ENCODE measurements at regions not wholly inside any gene's neighbourhood (a gene's known extent, or its start where the extent isn't known, plus 50 kb on each side); places are given as distances from the start of the nearest gene placed in this dataset.

GRCh38 chr2:200044453-200044852, 89.1 kb downstream of the MAIP1 start:
- Histone ChIP-seq H3K4me3 (no peak overlapping the region), H3K27ac (no peak overlapping the region), H3K27me3 (no peaks in the 10 kb centered on the region), H3K36me3 (no peaks in the 10 kb centered on the region), H3K4me1 (no peaks in the 10 kb centered on the region), H3K9me3 (peaks cover 0 to 16% (median 0%) of the 10 kb centered on the region in 4 donors)
- TF ChIP-seq POLR2A (IDR thresholded peaks at IDR 0.05) (no peak), EP300 (IDR thresholded peaks at IDR 0.05) (no peak)
- TF ChIP-seq, protein P1, sequence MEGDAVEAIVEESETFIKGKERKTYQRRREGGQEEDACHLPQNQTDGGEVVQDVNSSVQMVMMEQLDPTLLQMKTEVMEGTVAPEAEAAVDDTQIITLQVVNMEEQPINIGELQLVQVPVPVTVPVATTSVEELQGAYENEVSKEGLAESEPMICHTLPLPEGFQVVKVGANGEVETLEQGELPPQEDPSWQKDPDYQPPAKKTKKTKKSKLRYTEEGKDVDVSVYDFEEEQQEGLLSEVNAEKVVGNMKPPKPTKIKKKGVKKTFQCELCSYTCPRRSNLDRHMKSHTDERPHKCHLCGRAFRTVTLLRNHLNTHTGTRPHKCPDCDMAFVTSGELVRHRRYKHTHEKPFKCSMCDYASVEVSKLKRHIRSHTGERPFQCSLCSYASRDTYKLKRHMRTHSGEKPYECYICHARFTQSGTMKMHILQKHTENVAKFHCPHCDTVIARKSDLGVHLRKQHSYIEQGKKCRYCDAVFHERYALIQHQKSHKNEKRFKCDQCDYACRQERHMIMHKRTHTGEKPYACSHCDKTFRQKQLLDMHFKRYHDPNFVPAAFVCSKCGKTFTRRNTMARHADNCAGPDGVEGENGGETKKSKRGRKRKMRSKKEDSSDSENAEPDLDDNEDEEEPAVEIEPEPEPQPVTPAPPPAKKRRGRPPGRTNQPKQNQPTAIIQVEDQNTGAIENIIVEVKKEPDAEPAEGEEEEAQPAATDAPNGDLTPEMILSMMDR (IDR thresholded peaks at IDR 0.05): no peak
- DNase-seq (ENCODE audit: low spot score in 2 of 2): no peak
- WGBS, 2 donors: 93 to 95% methylated on average over 2 of the region's 2 CpGs

DNA sequence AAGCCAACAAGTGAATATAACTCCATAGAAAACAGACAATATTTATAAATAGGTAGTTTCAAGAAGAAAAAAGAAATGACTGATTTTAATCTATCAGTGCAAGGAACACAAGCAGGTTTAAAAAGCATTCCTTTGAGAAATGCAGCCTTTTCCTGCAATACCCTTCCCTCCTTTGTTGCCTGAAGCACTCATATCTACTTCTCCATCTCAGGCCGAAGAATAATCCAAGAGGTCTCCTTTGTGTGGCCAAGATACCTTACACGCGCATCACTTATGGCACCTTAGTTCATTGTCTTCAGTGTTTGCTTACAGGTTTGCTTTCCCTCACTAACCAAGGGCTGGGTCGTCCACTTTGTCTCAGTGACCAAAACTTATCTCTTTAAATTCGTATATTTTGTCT, 93.0 kb downstream of the MAIP1 start:
- H3K9me3 ChIP-seq: peaks cover 0 to 16% (median 0%) of the 10 kb centered on the region in 4 donors
- 87 to 89% methylated on average over 5 of the region's 5 CpGs for WGBS, 2 donors
- no peak overlapping the region for H3K27ac ChIP-seq
- H3K27me3 ChIP-seq: no peaks in the 10 kb centered on the region
- TF ChIP-seq POLR2A (IDR thresholded peaks at IDR 0.05): no peak
- TF ChIP-seq, protein P1 (IDR thresholded peaks at IDR 0.05): no peak
- no peak for TF ChIP-seq EP300 (IDR thresholded peaks at IDR 0.05)
- H3K4me3 ChIP-seq: no peak overlapping the region
- H3K36me3 ChIP-seq: no peaks in the 10 kb centered on the region
- H3K4me1 ChIP-seq: no peaks in the 10 kb centered on the region
- DNase-seq (ENCODE audit: low spot score in 2 of 2): no peak

DNA sequence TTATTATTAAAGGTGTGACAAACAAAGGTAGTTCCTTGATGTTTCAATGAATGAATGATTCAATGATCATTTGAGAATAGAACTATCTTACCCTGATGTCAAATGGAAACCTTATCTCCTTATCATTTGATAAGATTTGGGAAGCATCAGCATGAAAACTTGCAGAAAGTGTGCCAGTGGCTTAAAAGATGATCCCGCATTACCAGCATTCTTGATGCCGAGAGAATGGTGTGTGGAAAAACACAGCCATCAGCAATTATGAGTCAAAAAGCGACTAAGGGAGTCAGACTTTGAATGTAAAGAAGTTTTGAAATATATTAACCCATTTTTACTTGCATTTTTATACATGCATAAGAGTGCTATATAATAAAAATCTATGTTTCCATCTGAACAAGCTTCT, 93.7 kb downstream of the MAIP1 start:
- TF ChIP-seq, protein P1 (IDR thresholded peaks at IDR 0.05): no peak
- TF ChIP-seq POLR2A (IDR thresholded peaks at IDR 0.05) (no peak), EP300 (IDR thresholded peaks at IDR 0.05) (no peak)
- DNase-seq (ENCODE audit: low spot score in 2 of 2): no peak
- H3K36me3 ChIP-seq: no peaks in the 10 kb centered on the region
- H3K27me3 ChIP-seq: no peaks in the 10 kb centered on the region
- H3K4me1 ChIP-seq: no peaks in the 10 kb centered on the region
- H3K4me3 ChIP-seq: no peak overlapping the region
- WGBS, 2 donors: 77% methylated on average over 3 of the region's 3 CpGs
- no peak overlapping the region for H3K27ac ChIP-seq
- peaks cover 0 to 16% (median 0%) of the 10 kb centered on the region in 4 donors for H3K9me3 ChIP-seq

DNA sequence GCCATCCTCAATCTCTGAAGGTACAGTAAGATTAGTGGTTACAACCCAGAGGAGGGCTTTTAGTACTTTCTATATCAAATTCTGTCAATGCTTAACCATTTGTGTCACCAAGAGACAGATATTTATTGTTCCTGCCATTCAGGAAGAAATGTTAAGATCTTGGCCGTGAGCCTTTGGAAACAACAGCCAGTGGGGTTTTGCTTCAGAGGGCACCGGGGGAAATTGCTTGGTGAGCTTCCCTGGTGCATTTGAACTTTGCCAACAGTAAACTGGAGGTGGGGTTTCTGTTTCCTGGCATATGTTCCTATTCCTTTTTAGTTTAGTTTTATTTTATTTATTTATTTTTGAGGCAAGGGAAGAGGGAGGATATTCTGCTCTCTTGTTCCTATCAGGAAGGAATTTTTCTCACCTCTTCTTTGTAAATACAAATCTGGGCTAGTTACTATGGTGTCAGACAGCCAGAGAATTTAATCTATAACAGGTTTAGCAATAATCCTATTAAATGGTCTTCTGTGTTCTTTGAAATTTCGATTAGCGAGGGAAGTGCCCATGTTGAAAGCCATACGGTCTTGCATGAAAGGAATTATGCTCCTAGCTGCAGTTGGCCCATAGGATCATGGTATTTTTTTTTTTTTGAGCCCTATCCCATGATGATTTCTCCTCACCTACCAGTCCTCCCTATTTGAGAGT, 95.7 kb downstream of the MAIP1 start:
- H3K4me1 ChIP-seq: no peaks in the 10 kb centered on the region
- H3K36me3 ChIP-seq: no peaks in the 10 kb centered on the region
- no peak for DNase-seq (ENCODE audit: low spot score in 2 of 2)
- no peak overlapping the region for H3K27ac ChIP-seq
- H3K9me3 ChIP-seq: peaks cover 0 to 6% (median 0%) of the 10 kb centered on the region in 4 donors
- no peaks in the 10 kb centered on the region for H3K27me3 ChIP-seq
- WGBS, 2 donors: 52% methylated on average over 5 of the region's 5 CpGs
- TF ChIP-seq EP300 (IDR thresholded peaks at IDR 0.05) (no peak), POLR2A (IDR thresholded peaks at IDR 0.05) (no peak)
- TF ChIP-seq, protein P1 (IDR thresholded peaks at IDR 0.05): no peak
- no peak overlapping the region for H3K4me3 ChIP-seq

- TF ChIP-seq, protein P1 (IDR thresholded peaks at IDR 0.05): no peak
- TF ChIP-seq POLR2A (IDR thresholded peaks at IDR 0.05) (no peak), EP300 (IDR thresholded peaks at IDR 0.05) (no peak)
- Histone ChIP-seq H3K27ac (no peak overlapping the region), H3K9me3 (peaks cover 0 to 2% (median 0%) of the 10 kb centered on the region in 4 donors), H3K36me3 (no peaks in the 10 kb centered on the region), H3K27me3 (no peaks in the 10 kb centered on the region), H3K4me3 (no peak overlapping the region), H3K4me1 (no peaks in the 10 kb centered on the region)
- 54 to 57% methylated on average over 2 of the region's 2 CpGs for WGBS, 2 donors
- no peak for DNase-seq (ENCODE audit: low spot score in 2 of 2)
These were observed 96.2 kb downstream of the MAIP1 start for GRCh38 chr2:200051611-200051945.

Measured in tibial nerve (tissue), 4 donors.